H1 (cell line): ENCODE measurements at regions not wholly inside any gene's neighbourhood (a gene's known extent, or its start where the extent isn't known, plus 50 kb on each side); places are given as distances from the start of the nearest gene placed in this dataset.

ENCODE experiments used
- CTCF ChIA-PET: fragments of 300-600 bp; sonication (Branson Sonifier 250); formaldehyde crosslinking; loops from one replicate; lab custom pipeline; 2021; ENCODE audit not compliant: partially characterized antibody; lab: Charles Lee
- POLR2A ChIA-PET: fragments of 300-600 bp; sonication (Branson Sonifier 250); formaldehyde crosslinking; loops from one replicate; lab custom pipeline; 2021; ENCODE audit warnings: inconsistent platforms; ENCODE audit not compliant: partially characterized antibody; lab: Charles Lee
- DNase-seq, 2 experiments: peaks; one replicate each; pipeline versions ENCODE4 v3.0.0 to v3.0.0-alpha.2; 2010 to 2022; ENCODE audit warnings: low spot score in 2 of 2, low read depth in 1 of 2, mixed read lengths in 1 of 2
- FAIRE-seq: peaks from 2 replicates; lab custom pipeline; 2011; peaks lifted over from hg19 to GRCh38; lab: Jason Lieb, UNC
- H2AFZ ChIP-seq: 2 replicates; pipeline ENCODE4 v1.8.1; 2012; ENCODE audit warnings: low read length, inconsistent platforms
- H2AK5ac ChIP-seq: 2 replicates; pipeline ENCODE4 v1.6.1; 2013; ENCODE audit warnings: low read depth, low read length
- H2BK120ac ChIP-seq: replicated peaks from 2 replicates; pipeline ENCODE3; 2013; ENCODE audit warnings: low read depth, low read length, inconsistent platforms
- H2BK12ac ChIP-seq: 2 replicates; pipeline ENCODE4 v1.6.1; 2013; ENCODE audit warnings: low read depth, low read length
- H2BK15ac ChIP-seq: 2 replicates; pipeline ENCODE4 v1.6.1; 2013; ENCODE audit warnings: low read length
- H2BK20ac ChIP-seq: 2 replicates; pipeline ENCODE4 v1.6.1; 2013; ENCODE audit warnings: low read length
- H2BK5ac ChIP-seq: 2 replicates; pipeline ENCODE4 v1.6.1; 2013; ENCODE audit warnings: low read depth, low read length
- H3K14ac ChIP-seq: 2 replicates; pipeline ENCODE4 v1.6.1; 2013; ENCODE audit warnings: inconsistent platforms; ENCODE audit not compliant: insufficient read length
- H3K18ac ChIP-seq: 2 replicates; pipeline ENCODE4 v1.6.1; 2013; ENCODE audit warnings: low read length; ENCODE audit errors: extremely low read depth
- H3K23ac ChIP-seq: 2 replicates; pipeline ENCODE4 v1.6.1; 2013; ENCODE audit warnings: inconsistent platforms; ENCODE audit not compliant: insufficient read length
- H3K23me2 ChIP-seq: 2 replicates; pipeline ENCODE4 v1.6.1; 2013; ENCODE audit warnings: low read depth, low read length
- H3K27ac ChIP-seq: 2 replicates; pipeline ENCODE4 v1.6.1; 2011; ENCODE audit warnings: low read depth, low read length, inconsistent platforms
- H3K27me3 ChIP-seq, 4 experiments: replicated peaks in 1 of 4; 1 replicate in 1 of 4; 2 replicates in 3 of 4; pipeline versions ENCODE4 v1.6.1 to v1.8.1; 2011 to 2013; ENCODE audit warnings: low read length in 3 of 4, mild to moderate bottlenecking in 3 of 4, inconsistent platforms in 2 of 4, mixed read lengths in 2 of 4, moderate library complexity in 1 of 4; ENCODE audit not compliant: control insufficient read depth in 3 of 4, insufficient read depth in 3 of 4; ENCODE audit errors: extremely low read depth in 1 of 4
- H3K36me3 ChIP-seq, 4 experiments: 2 replicates each; pipeline versions ENCODE4 v1.6.1 to v1.8.1; 2011 to 2013; ENCODE audit warnings: mild to moderate bottlenecking in 4 of 4, low read length in 3 of 4, moderate library complexity in 2 of 4, control low read depth in 1 of 4, inconsistent platforms in 1 of 4; ENCODE audit not compliant: insufficient read depth in 4 of 4, control insufficient read depth in 2 of 4
- H3K4ac ChIP-seq: replicated peaks from 2 replicates; pipeline ENCODE3; 2013; ENCODE audit warnings: low read length, low read depth, mixed read lengths, inconsistent platforms; ENCODE audit not compliant: insufficient read length
- H3K4me1 ChIP-seq, 4 experiments: replicated peaks in 1 of 4; 1 replicate in 1 of 4; 2 replicates in 3 of 4; pipeline versions ENCODE4 v1.6.1 to v1.8.1; 2011 to 2013; ENCODE audit warnings: low read length in 3 of 4, inconsistent platforms in 2 of 4, mixed read lengths in 1 of 4; ENCODE audit not compliant: insufficient read depth in 4 of 4, control insufficient read depth in 3 of 4
- H3K4me2 ChIP-seq, 2 experiments: 2 replicates each; pipeline versions ENCODE4 v1.6.1 to v1.8.1; 2011 to 2013; ENCODE audit warnings: low read depth in 2 of 2, low read length in 2 of 2, control low read depth in 1 of 2, inconsistent platforms in 1 of 2, mild to moderate bottlenecking in 1 of 2; ENCODE audit not compliant: insufficient read depth in 1 of 2
- H3K4me3 ChIP-seq, 4 experiments: fragments of 200-600, 300-600 bp in 1 of 4; sonication (generic), shearing (Covaris generic), sonication (Bioruptor Twin) in 1 of 4; 2 replicates each; pipeline versions ENCODE4 v1.5.1 to v1.8.1; 2011 to 2016; ENCODE audit warnings: low read length in 4 of 4, low read depth in 3 of 4, control low read depth in 2 of 4, inconsistent platforms in 2 of 4, mild to moderate bottlenecking in 2 of 4, mixed read lengths in 1 of 4, moderate library complexity in 1 of 4; ENCODE audit not compliant: insufficient read depth in 2 of 4; ENCODE audit errors: extremely low read depth in 1 of 4
- H3K56ac ChIP-seq: replicated peaks from 2 replicates; pipeline ENCODE3; 2013; ENCODE audit warnings: low read depth, mild to moderate bottlenecking, mixed read lengths, low read length, inconsistent platforms; ENCODE audit not compliant: insufficient read length
- H3K79me1 ChIP-seq: 2 replicates; pipeline ENCODE4 v1.6.1; 2013; ENCODE audit warnings: low read depth, low read length, control low read depth
- H3K79me2 ChIP-seq, 2 experiments: 2 replicates each; pipeline versions ENCODE4 v1.6.1 to v1.8.1; 2012 to 2013; ENCODE audit warnings: low read length in 2 of 2, mild to moderate bottlenecking in 2 of 2, inconsistent platforms in 1 of 2; ENCODE audit not compliant: insufficient read depth in 2 of 2, control insufficient read depth in 1 of 2
- H3K9ac ChIP-seq, 4 experiments: replicated peaks in 1 of 4; 1 replicate in 1 of 4; 2 replicates in 3 of 4; pipeline versions ENCODE4 v1.6.1 to v1.8.1; 2011 to 2013; ENCODE audit warnings: low read depth in 3 of 4, low read length in 3 of 4, control low read depth in 2 of 4, mild to moderate bottlenecking in 2 of 4, moderate library complexity in 2 of 4, inconsistent platforms in 1 of 4; ENCODE audit errors: extremely low read depth in 1 of 4
- H3K9me3 ChIP-seq, 2 experiments: 2 replicates each; pipeline versions ENCODE4 v1.6.1 to v1.8.1; 2012 to 2013; ENCODE audit warnings: mild to moderate bottlenecking in 2 of 2, moderate library complexity in 2 of 2, control low read depth in 1 of 2, inconsistent platforms in 1 of 2, low read depth in 1 of 2, low read length in 1 of 2, mixed read lengths in 1 of 2; ENCODE audit not compliant: insufficient read depth in 2 of 2
- H4K20me1 ChIP-seq, 2 experiments: replicated peaks in 1 of 2; 2 replicates each; pipeline versions ENCODE3 to v1.8.1; 2011 to 2013; ENCODE audit warnings: inconsistent platforms in 2 of 2, low read length in 2 of 2, mild to moderate bottlenecking in 1 of 2; ENCODE audit not compliant: insufficient read depth in 2 of 2, control insufficient read depth in 1 of 2
- H4K5ac ChIP-seq: 2 replicates; pipeline ENCODE4 v1.6.1; 2013; ENCODE audit warnings: low read length, low read depth, mixed read lengths, inconsistent platforms; ENCODE audit not compliant: insufficient read length
- H4K8ac ChIP-seq: 2 replicates; pipeline ENCODE4 v1.8.0; 2013; ENCODE audit warnings: mild to moderate bottlenecking, moderate library complexity, low read length, inconsistent platforms; ENCODE audit not compliant: insufficient read depth; ENCODE audit errors: extremely low read depth
- H4K91ac ChIP-seq: replicated peaks from 2 replicates; pipeline ENCODE3; 2013; ENCODE audit warnings: low read length, mixed read lengths, inconsistent platforms; ENCODE audit not compliant: insufficient read length
- BCL11A ChIP-seq, 2 experiments: IDR thresholded peaks; one replicate each; pipeline ENCODE4 v1.6.1; 2011; ENCODE audit warnings: low read depth in 2 of 2, low read length in 2 of 2, mild to moderate bottlenecking in 2 of 2
- BRCA1 ChIP-seq: IDR thresholded peaks from 2 replicates; pipeline ENCODE4 v1.6.1; 2012; ENCODE audit warnings: low read depth, low read length, improper control_type of control experiment
- CREB1 ChIP-seq: IDR thresholded peaks from 2 replicates; pipeline ENCODE4 v1.6.1; 2012; ENCODE audit warnings: inconsistent platforms
- FOSL1 ChIP-seq: IDR thresholded peaks from 2 replicates; pipeline ENCODE4 v1.6.1; 2011; ENCODE audit warnings: mild to moderate bottlenecking, low read depth, low read length, moderate library complexity; ENCODE audit not compliant: insufficient read depth
- HDAC6 ChIP-seq: IDR thresholded peaks from one replicate; pipeline ENCODE4 v1.7.1; 2012; ENCODE audit warnings: low read depth, mild to moderate bottlenecking, inconsistent platforms, low read length, moderate library complexity
- KDM4A ChIP-seq: IDR thresholded peaks from one replicate; pipeline ENCODE4 v1.7.1; 2012; ENCODE audit warnings: low read depth, mild to moderate bottlenecking, moderate library complexity, low read length, inconsistent platforms; ENCODE audit not compliant: severe bottlenecking
- PHF8 ChIP-seq: fragments of 200-600 bp; sonication (generic); conservative IDR thresholded peaks from 2 replicates; pipeline ENCODE4 v1.7.1; 2012; ENCODE audit warnings: low read depth, mild to moderate bottlenecking, inconsistent platforms, low read length, moderate library complexity
- POU5F1 ChIP-seq: IDR thresholded peaks from 2 replicates; pipeline ENCODE4 v1.6.1; 2011; ENCODE audit warnings: low read depth, mild to moderate bottlenecking, low read length, moderate library complexity
- RBBP5 ChIP-seq: IDR thresholded peaks from 2 replicates; pipeline ENCODE4 v1.7.1; 2012; ENCODE audit warnings: low read depth, mild to moderate bottlenecking, inconsistent platforms, low read length, moderate library complexity, borderline replicate concordance
- RXRA ChIP-seq: IDR thresholded peaks from 2 replicates; pipeline ENCODE4 v1.6.1; 2011; ENCODE audit warnings: low read depth, mild to moderate bottlenecking, low read length, moderate library complexity; ENCODE audit not compliant: insufficient read depth
- SIN3A ChIP-seq, 2 experiments: IDR thresholded peaks in 1 of 2; conservative IDR thresholded peaks in 1 of 2; 2 replicates each; pipeline ENCODE4 v1.6.1; 2011 to 2012; ENCODE audit warnings: low read length in 2 of 2, improper control_type of control experiment in 1 of 2, low read depth in 1 of 2, mild to moderate bottlenecking in 1 of 2
- TAF1 ChIP-seq: IDR thresholded peaks from 2 replicates; pipeline ENCODE4 v1.6.1; 2011; ENCODE audit warnings: mild to moderate bottlenecking, low read depth, low read length
- TAF7 ChIP-seq: optimal IDR thresholded peaks from 2 replicates; pipeline ENCODE3; 2011; ENCODE audit warnings: low read depth, mild to moderate bottlenecking, inconsistent platforms, low read length, moderate library complexity, borderline replicate concordance
- TBP ChIP-seq: IDR thresholded peaks from 2 replicates; pipeline ENCODE4 v1.6.1; 2011; ENCODE audit warnings: low read depth, low read length, improper control_type of control experiment
- TEAD4 ChIP-seq: IDR thresholded peaks from 2 replicates; pipeline ENCODE4 v1.6.1; 2012; ENCODE audit warnings: low read depth, low read length, inconsistent platforms, mixed read lengths
- WGBS, 2 experiments: shearing (Covaris generic) in 1 of 2; methylation state at CpG; one replicate each; pipeline versions ENCODE4 v1.1.6 to v1.1.7; 2013 to 2015; ENCODE audit warnings: low lambda C conversion rate in 2 of 2, mixed read lengths in 2 of 2, inconsistent platforms in 1 of 2, low coverage in 1 of 2, missing lambda C conversion rate in 1 of 2; ENCODE audit not compliant: insufficient replicate concordance in 2 of 2, insufficient coverage in 1 of 2, insufficient read length in 1 of 2; ENCODE audit errors: extremely low coverage in 1 of 2, missing lambda C conversion rate in 1 of 2; 5-methylcytosine and 5-hydroxymethylcytosine counted together

DNA sequence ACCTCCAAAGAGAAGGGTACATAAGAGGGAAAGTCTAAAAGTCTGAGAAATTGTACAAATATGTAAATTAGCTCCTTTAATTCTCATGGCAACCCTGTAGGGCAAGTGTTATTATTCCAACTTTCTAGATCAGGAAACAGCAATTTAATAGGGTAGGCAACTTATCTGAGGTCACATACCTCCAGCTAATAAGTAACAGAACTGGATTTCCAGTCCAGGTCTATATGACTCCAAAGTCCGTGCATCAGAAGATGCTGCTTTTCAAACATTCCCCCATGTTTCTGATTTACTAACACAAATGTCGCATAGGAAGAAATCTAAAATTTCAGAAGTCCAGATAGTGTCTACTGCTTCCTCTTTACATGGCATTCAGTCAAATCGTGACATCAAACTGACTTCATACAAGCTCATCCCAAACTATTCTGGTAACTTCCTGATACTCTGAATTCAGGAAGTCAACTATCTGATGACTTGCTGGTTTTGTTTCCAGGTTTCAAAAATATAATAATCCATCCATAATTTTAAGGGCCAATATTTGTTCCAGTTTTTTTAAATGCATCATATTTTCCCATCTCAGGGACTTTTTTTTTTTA is 419.3 kb upstream of the ACVR2A start:
- H4K20me1 ChIP-seq = no peaks in the 10 kb centered on the region
- POLR2A ChIA-PET = interaction anchor here (0.7 kb wide), 1 partner anchor 9 kb away, joined by 4 read pairs; no protein-coding TSS in a partner anchor
- H3K56ac ChIP-seq = no peak overlapping the region
- H2BK20ac ChIP-seq = no peak overlapping the region
- no peak overlapping the region for H4K5ac ChIP-seq
- H3K23me2 ChIP-seq = no peaks in the 10 kb centered on the region
- no peak overlapping the region for H2AFZ ChIP-seq
- H3K14ac ChIP-seq = no peak overlapping the region
- no peak overlapping the region for H3K27ac ChIP-seq
- no peak overlapping the region for H3K4me3 ChIP-seq
- no peaks in the 10 kb centered on the region for H3K79me2 ChIP-seq
- H2BK12ac ChIP-seq = no peak overlapping the region
- DNase-seq (no peak), FAIRE-seq (no peak)
- no peak overlapping the region for H4K91ac ChIP-seq
- H2BK5ac ChIP-seq = no peak overlapping the region
- H2BK120ac ChIP-seq = no peak overlapping the region
- H2AK5ac ChIP-seq = no peak overlapping the region
- H3K27me3 ChIP-seq = no peaks in the 10 kb centered on the region
- CTCF ChIA-PET = interaction anchor here (0.9 kb wide), 1 partner anchor 230 kb away, joined by 3 read pairs; no protein-coding TSS in a partner anchor
- H3K4me1 ChIP-seq = no peaks in the 10 kb centered on the region
- H3K79me1 ChIP-seq = no peaks in the 10 kb centered on the region
- no peak overlapping the region for H3K4ac ChIP-seq
- 97% methylated on average over 3 of the region's 3 CpGs; no CpG with 5 or more reads in 1 of the 2 experiments for WGBS, 2 experiments
- H3K9me3 ChIP-seq = no peaks in the 10 kb centered on the region
- no peak overlapping the region for H3K4me2 ChIP-seq
- no peak overlapping the region for H3K23ac ChIP-seq
- no peaks in the 10 kb centered on the region for H3K36me3 ChIP-seq
- H4K8ac ChIP-seq = no peak overlapping the region
- no peak overlapping the region for H3K18ac ChIP-seq
- H3K9ac ChIP-seq = no peak overlapping the region
- H2BK15ac ChIP-seq = no peak overlapping the region
- TF ChIP-seq BCL11A (IDR thresholded peaks at IDR 0.05; ENCODE audit: low read depth in 2 of 2, low read length in 2 of 2) (no peak), KDM4A (no peak), HDAC6 (no peak), PHF8 (no peak), RBBP5 (no peak), RXRA (no peak), TAF1 (no peak), TAF7 (no peak), TEAD4 (no peak), TBP (no peak), BRCA1 (no peak), FOSL1 (no peak), CREB1 (no peak), SIN3A (conservative IDR thresholded peaks at IDR 0.05 in 1 of 2, IDR thresholded peaks at IDR 0.05 in 1 of 2; ENCODE audit: low read depth in 1 of 2, low read length in 2 of 2) (no peak), POU5F1 (no peak)
